T47D (cell line): ENCODE measurements at regions not wholly inside any gene's neighbourhood (a gene's known extent, or its start where the extent isn't known, plus 50 kb on each side); places are given as distances from the start of the nearest gene placed in this dataset.

Experiments used
- DNase-seq, 2 experiments: peaks; one replicate each; pipeline versions ENCODE4 v3.0.0 to v3.0.0-alpha.2; 2011 to 2012; ENCODE audit warnings: low read depth in 1 of 2, low spot score in 1 of 2
- JUND ChIP-seq: IDR thresholded peaks from 2 replicates; pipeline ENCODE4 v1.6.1; 2012; ENCODE audit warnings: low read depth
- in situ Hi-C: cut with HindIII; loops from 2 replicates; pipeline ENCODE4 v1.10.0; 2016; ENCODE audit warnings: low sequenced_read_pairs, low pct_unique_long_range_greater_than_20kb

- no peak for TF ChIP-seq JUND
- in situ Hi-C loops: no loop called here
- DNase-seq: no peak
These were observed 327.8 kb downstream of the SUCLA2 start for GRCh38 chr13:47673009-47673850.

- in situ Hi-C loops: no loop called here
- no peak for TF ChIP-seq JUND
- no peak for DNase-seq
These were observed 328.6 kb downstream of the SUCLA2 start for GRCh38 chr13:47672245-47673008.

GRCh38 chr13:47671776-47672175 lies 329.3 kb downstream of the SUCLA2 start:
- no peak for DNase-seq
- in situ Hi-C loops: no loop called here
- no peak for TF ChIP-seq JUND

- DNase-seq: no peak
- no peak for TF ChIP-seq JUND
- in situ Hi-C loops: no loop called here
These were observed 336.0 kb downstream of the SUCLA2 start for GRCh38 chr13:47665043-47665442.

- no peak for DNase-seq
- in situ Hi-C loops: no loop called here
- no peak for TF ChIP-seq JUND
These were observed 340.0 kb downstream of the SUCLA2 start for GRCh38 chr13:47661076-47661475.

GRCh38 chr13:47656651-47657050 lies 344.4 kb downstream of the SUCLA2 start:
- TF ChIP-seq JUND: no peak
- in situ Hi-C loops: no loop called here
- no peak for DNase-seq

- TF ChIP-seq JUND: no peak
- in situ Hi-C loops: no loop called here
- DNase-seq: no peak
These were observed 350.9 kb downstream of the SUCLA2 start for GRCh38 chr13:47650209-47650608.

- in situ Hi-C loops: no loop called here
- no peak for DNase-seq
- no peak for TF ChIP-seq JUND
These were observed 354.1 kb downstream of the SUCLA2 start for GRCh38 chr13:47647001-47647400.

- no peak for DNase-seq
- in situ Hi-C loops: no loop called here
- no peak for TF ChIP-seq JUND
These were observed 354.8 kb downstream of the SUCLA2 start for GRCh38 chr13:47646298-47646697.

- in situ Hi-C loops: no loop called here
- no peak for DNase-seq
- no peak for TF ChIP-seq JUND
These were observed 361.2 kb downstream of the SUCLA2 start for GRCh38 chr13:47639738-47640447.

GRCh38 chr13:47638627-47639026 lies 362.4 kb downstream of the SUCLA2 start:
- no peak for DNase-seq
- in situ Hi-C loops: no loop called here
- TF ChIP-seq JUND: no peak

GRCh38 chr13:47632311-47632710 lies 368.8 kb downstream of the SUCLA2 start:
- TF ChIP-seq JUND: no peak
- DNase-seq: no peak
- in situ Hi-C loops: no loop called here

- DNase-seq: no peak
- no peak for TF ChIP-seq JUND
- in situ Hi-C loops: no loop called here
These were observed 372.4 kb downstream of the SUCLA2 start for GRCh38 chr13:47628666-47629065.
